Breast epithelium (tissue), 4 donors: ENCODE measurements at regions not wholly inside any gene's neighbourhood (a gene's known extent, or its start where the extent isn't known, plus 50 kb on each side); places are given as distances from the start of the nearest gene placed in this dataset.
"Not testable (repeated sequence)": the region's sequence is repeated elsewhere in the genome, so short reads cannot be mapped to it uniquely, and the experiment has no call there.

Experiments
- DNase-seq, 2 donors: peaks; one replicate each; pipeline ENCODE4 v3.0.0-alpha.2; 2019; ENCODE audit warnings: low spot score in 2 of 2
- H3K27ac ChIP-seq, 2 donors: fragments of 200-600 bp; sonication (generic) in 1 of 2; one replicate each; pipeline ENCODE4 v1.5.1; 2016 to 2019; ENCODE audit warnings: mild to moderate bottlenecking in 1 of 2
- H3K27me3 ChIP-seq, 2 donors: fragments of 200-600 bp; sonication (generic) in 1 of 2; one replicate each; pipeline versions ENCODE4 v1.5.1 to v1.6.0; 2017 to 2019; ENCODE audit warnings: control low read depth in 1 of 2, mild to moderate bottlenecking in 1 of 2
- H3K36me3 ChIP-seq: fragments of 200-600 bp; one replicate; pipeline ENCODE4 v1.5.1; 2019
- H3K4me1 ChIP-seq, 2 donors: fragments of 200-600 bp; sonication (generic); one replicate each; pipeline ENCODE4 v1.5.1; 2016 to 2019; ENCODE audit warnings: control low read depth in 1 of 2
- H3K4me3 ChIP-seq, 3 donors: fragments of 200-600 bp; sonication (generic); 1 replicate in 2 of 3; 2 replicates in 1 of 3; pipeline ENCODE4 v1.5.1; 2016 to 2019; ENCODE audit warnings: mild to moderate bottlenecking in 3 of 3, moderate library complexity in 2 of 3
- H3K9me3 ChIP-seq, 2 donors: fragments of 200-600 bp; sonication (generic) in 1 of 2; one replicate each; pipeline ENCODE4 v1.5.1; 2016 to 2019; ENCODE audit warnings: control low read depth in 1 of 2
- POLR2A ChIP-seq: fragments of 450-650 bp; IDR thresholded peaks from one replicate; pipeline ENCODE4 v1.6.1; 2016; ENCODE audit warnings: antibody characterized with exemption, mild to moderate bottlenecking, moderate library complexity
- POLR2AphosphoS5 ChIP-seq, 3 donors: sonication (generic); formaldehyde crosslinking; IDR thresholded peaks; one replicate each; pipeline ENCODE4 v1.6.1; 2017; ENCODE audit warnings: antibody characterized with exemption in 3 of 3
- intact Hi-C: fragments of 100-400 bp; cut with DNase I; formaldehyde crosslinking; loops from one replicate; pipeline ENCODE4 v1.15.1; 2023; ENCODE audit warnings: low total_unique reads
- TF ChIP-seq, protein P1 (sequence below), 3 donors: fragments of 450-650 bp; IDR thresholded peaks; one replicate each; pipeline ENCODE4 v1.5.1; 2016 to 2017; ENCODE audit warnings: antibody characterized with exemption in 3 of 3, mild to moderate bottlenecking in 3 of 3, moderate library complexity in 3 of 3

DNA sequence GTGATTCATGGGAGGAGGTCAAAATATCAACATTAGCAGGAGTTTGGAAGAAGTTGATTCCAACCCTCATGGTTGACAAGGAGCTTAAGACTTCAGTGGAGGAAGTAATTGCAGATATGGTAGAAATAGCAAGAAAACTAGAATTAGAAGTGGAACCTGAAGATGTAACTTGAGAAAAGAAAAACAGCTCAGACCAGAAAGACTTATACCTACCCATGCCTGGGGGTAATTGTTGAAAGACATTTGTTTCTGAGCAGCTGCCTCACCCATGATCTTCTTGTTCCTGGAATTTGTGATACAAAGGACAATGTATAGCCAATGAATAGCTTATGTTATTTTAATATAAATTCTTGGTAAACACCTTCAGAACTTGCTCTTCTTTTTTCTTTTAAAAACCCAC, 128.6 kb downstream of the LRIG2 start:
- H3K4me3 ChIP-seq: no peak overlapping the region
- no peak for DNase-seq
- no peak overlapping the region for H3K27ac ChIP-seq
- no peaks in the 10 kb centered on the region for H3K36me3 ChIP-seq
- H3K9me3 ChIP-seq: no peaks in the 10 kb centered on the region
- no peaks in the 10 kb centered on the region for H3K27me3 ChIP-seq
- intact Hi-C loops: no loop called here
- H3K4me1 ChIP-seq: no peaks in the 10 kb centered on the region
- TF ChIP-seq POLR2A: no peak
- TF ChIP-seq, protein P1, sequence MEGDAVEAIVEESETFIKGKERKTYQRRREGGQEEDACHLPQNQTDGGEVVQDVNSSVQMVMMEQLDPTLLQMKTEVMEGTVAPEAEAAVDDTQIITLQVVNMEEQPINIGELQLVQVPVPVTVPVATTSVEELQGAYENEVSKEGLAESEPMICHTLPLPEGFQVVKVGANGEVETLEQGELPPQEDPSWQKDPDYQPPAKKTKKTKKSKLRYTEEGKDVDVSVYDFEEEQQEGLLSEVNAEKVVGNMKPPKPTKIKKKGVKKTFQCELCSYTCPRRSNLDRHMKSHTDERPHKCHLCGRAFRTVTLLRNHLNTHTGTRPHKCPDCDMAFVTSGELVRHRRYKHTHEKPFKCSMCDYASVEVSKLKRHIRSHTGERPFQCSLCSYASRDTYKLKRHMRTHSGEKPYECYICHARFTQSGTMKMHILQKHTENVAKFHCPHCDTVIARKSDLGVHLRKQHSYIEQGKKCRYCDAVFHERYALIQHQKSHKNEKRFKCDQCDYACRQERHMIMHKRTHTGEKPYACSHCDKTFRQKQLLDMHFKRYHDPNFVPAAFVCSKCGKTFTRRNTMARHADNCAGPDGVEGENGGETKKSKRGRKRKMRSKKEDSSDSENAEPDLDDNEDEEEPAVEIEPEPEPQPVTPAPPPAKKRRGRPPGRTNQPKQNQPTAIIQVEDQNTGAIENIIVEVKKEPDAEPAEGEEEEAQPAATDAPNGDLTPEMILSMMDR (IDR thresholded peaks at IDR 0.05): no peak

DNA sequence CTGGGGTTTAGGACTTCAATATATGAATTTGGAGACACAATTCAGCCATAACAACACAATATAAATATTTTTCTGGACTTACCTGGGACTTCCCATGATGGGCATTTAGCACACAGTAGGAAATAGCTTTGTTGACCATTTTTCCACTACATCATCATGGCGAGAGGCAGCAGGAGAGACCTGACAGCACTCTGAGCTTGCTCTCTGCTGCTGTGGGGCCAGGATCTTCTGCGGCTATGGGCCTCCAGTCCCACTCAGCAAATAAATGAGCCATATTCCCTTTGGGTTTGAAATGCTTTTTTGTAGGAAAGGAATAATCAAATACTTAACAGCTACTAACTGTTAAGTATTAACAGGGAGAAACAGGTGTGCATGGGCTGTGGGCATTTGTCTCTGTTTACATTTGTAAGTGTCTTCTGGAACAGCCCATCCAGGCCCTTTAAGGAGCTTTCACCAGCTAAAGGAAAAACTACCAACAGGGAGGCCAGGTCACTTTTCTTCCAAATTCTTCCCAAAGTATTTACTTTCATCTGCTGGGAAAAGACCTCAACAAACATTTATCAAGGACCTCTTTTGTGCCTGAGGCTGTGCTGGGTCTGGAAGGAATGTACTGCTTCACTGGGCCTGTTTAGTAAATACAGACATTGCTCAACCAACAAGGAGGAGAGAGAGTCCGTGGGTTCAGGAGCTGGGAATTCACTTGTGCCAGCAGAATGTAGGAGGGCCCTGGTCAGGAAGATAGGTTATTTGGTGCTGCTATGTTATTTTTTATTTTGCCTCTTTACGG, 133.2 kb downstream of the LRIG2 start:
- H3K36me3 ChIP-seq: no peaks in the 10 kb centered on the region
- H3K4me1 ChIP-seq: no peaks in the 10 kb centered on the region
- no peaks in the 10 kb centered on the region for H3K27me3 ChIP-seq
- peak overlapping the region; percentile 42 to 62 for H3K27ac ChIP-seq
- no peaks in the 10 kb centered on the region for H3K9me3 ChIP-seq
- H3K4me3 ChIP-seq: no peak overlapping the region
- TF ChIP-seq, protein P1 (IDR thresholded peaks at IDR 0.05): no peak
- TF ChIP-seq POLR2A (no peak), POLR2AphosphoS5 (IDR thresholded peaks at IDR 0.05) (no peak)
- intact Hi-C loops: no loop called here
- peak in 1 of 2 donors; percentile 32 for DNase-seq

DNA sequence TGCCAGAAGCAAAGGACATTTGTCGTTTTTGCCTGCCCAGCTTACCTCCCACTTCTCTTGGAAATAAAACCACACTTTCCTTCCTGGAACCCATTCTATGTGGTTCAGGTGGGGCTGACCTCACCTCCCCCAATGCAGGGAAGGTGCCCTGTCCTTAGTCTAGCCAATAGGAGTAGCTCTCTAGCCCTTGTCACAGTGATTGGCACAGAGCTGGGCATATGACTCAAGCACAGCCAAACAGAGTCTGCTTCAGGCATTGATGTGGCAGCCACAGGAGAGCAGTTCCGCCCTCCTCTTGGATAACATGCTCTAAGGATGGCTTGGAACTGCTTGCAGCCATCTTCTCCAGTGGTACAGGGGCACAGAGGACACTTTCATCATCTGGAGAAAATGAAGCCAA, 134.0 kb downstream of the LRIG2 start:
- no peaks in the 10 kb centered on the region for H3K36me3 ChIP-seq
- DNase-seq: no peak
- no peaks in the 10 kb centered on the region for H3K9me3 ChIP-seq
- no peak for TF ChIP-seq POLR2A
- TF ChIP-seq, protein P1 (IDR thresholded peaks at IDR 0.05): no peak
- no peak overlapping the region for H3K4me3 ChIP-seq
- no peaks in the 10 kb centered on the region for H3K27me3 ChIP-seq
- intact Hi-C loops: no loop called here
- no peaks in the 10 kb centered on the region for H3K4me1 ChIP-seq
- H3K27ac ChIP-seq: peak overlapping the region in 1 of 2 donors; percentile 62

DNA sequence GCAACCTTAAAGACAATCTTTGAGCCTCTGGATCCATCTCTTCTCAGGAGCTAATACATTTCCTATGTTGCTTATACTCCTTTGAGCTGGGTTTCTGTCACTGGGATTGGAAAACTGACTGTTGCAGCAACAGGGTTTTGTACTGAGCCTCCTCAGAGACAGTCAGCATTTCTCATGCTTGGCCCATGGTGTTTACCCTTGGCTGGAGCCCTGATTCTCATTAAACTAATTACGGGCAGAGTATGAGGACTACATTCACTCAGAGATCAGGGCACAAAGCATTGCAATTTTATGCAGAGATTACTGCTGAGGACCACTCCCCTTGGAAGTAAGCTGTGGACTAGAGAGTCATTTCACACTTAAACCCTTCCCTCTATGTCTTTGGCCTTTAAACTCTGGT, 134.5 kb downstream of the LRIG2 start:
- TF ChIP-seq, protein P1 (IDR thresholded peaks at IDR 0.05): no peak
- TF ChIP-seq POLR2A: no peak
- TF ChIP-seq POLR2AphosphoS5 (IDR thresholded peaks at IDR 0.05): no peak
- DNase-seq: no peak
- Histone ChIP-seq H3K9me3 (no peaks in the 10 kb centered on the region), H3K4me3 (no peak overlapping the region), H3K27me3 (no peaks in the 10 kb centered on the region), H3K27ac (peak overlapping the region in 1 of 2 donors; percentile 62), H3K36me3 (no peaks in the 10 kb centered on the region), H3K4me1 (no peaks in the 10 kb centered on the region)
- intact Hi-C loops: no loop called here

DNA sequence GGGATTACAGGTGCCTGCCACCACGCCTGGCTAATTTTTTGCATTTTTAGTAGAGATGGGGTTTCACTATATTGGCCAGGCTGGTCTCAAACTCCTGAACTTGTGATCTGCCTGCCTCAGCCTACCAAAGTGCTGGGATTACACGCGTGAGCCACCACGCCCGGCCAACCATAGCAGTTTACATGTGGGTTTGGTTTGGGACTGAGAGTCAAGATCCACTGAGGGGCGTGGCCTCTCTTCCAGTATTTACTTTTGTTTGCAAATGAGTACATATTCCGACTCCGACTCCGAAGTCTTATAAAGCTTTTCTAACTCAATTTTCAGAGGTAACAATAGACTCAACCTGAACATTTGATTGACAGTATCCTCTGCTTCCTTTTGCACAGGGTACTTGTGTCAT, 135.4 kb downstream of the LRIG2 start:
- H3K9me3 ChIP-seq, DNase-seq, H3K4me1 ChIP-seq, H3K27me3 ChIP-seq, intact Hi-C loops, H3K4me3 ChIP-seq, H3K36me3 ChIP-seq: not testable (repeated sequence)
- peak overlapping the region in 1 of 2 donors; percentile 62 for H3K27ac ChIP-seq
